LNCAP (cell line): ENCODE measurements at regions not wholly inside any gene's neighbourhood (a gene's known extent, or its start where the extent isn't known, plus 50 kb on each side); places are given as distances from the start of the nearest gene placed in this dataset.

Experiments used
- TF ChIP-seq, protein P1 (sequence below): fragments of 450-650 bp; IDR thresholded peaks from 2 replicates; pipeline ENCODE4 v1.5.1; 2017; ENCODE audit warnings: mild to moderate bottlenecking

DNA sequence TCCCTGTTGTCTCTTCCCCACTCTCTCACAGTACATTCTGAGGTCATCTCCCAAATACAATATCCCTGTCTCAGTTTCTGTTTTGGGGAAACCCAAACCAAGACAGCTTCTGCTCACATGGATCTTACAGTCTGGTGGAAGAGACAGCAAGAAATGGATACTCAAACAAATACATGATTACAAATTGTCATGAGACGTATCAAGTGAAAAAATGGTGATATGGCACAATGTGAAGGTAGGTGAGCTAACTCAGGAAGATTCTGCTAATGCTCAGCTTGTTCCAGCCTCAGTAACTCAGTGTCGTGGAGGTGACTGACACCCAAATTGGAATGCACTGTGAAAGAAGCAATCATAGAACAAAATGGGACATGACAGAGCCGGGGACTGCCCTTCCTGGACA lies 68.3 kb downstream of the CHST1 start:
- TF ChIP-seq, protein P1, sequence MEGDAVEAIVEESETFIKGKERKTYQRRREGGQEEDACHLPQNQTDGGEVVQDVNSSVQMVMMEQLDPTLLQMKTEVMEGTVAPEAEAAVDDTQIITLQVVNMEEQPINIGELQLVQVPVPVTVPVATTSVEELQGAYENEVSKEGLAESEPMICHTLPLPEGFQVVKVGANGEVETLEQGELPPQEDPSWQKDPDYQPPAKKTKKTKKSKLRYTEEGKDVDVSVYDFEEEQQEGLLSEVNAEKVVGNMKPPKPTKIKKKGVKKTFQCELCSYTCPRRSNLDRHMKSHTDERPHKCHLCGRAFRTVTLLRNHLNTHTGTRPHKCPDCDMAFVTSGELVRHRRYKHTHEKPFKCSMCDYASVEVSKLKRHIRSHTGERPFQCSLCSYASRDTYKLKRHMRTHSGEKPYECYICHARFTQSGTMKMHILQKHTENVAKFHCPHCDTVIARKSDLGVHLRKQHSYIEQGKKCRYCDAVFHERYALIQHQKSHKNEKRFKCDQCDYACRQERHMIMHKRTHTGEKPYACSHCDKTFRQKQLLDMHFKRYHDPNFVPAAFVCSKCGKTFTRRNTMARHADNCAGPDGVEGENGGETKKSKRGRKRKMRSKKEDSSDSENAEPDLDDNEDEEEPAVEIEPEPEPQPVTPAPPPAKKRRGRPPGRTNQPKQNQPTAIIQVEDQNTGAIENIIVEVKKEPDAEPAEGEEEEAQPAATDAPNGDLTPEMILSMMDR: no peak

GRCh38 chr11:45596571-45596970 lies 68.9 kb downstream of the CHST1 start:
- TF ChIP-seq, protein P1: no peak

GRCh38 chr11:45593992-45594391 lies 71.4 kb downstream of the CHST1 start:
- TF ChIP-seq, protein P1: no peak

DNA sequence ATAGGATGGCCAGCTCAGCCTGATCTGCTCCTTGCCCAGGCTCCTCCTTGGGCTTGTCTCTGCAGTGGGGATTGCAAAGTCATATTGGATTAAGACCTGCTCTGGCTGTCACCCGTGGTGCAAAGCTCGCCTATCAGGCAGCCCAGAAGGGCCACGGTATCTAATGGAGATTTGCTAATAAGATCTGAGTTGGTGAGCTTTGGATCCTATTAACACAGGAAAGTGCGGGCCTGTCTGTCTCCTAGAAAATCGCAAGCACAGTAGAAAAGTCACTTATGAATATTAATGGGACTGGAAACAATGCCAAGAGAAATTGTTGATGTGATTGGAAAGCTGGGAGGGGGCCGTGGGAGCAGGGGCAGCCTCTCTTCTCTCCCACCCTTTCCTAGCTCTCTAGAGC lies 72.8 kb downstream of the CHST1 start:
- TF ChIP-seq, protein P1: no peak

- TF ChIP-seq, protein P1: no peak
Measured at GRCh38 chr11:45590743-45591142, 74.7 kb downstream of the CHST1 start.

GRCh38 chr11:45585205-45585604 lies 80.2 kb downstream of the CHST1 start:
- TF ChIP-seq, protein P1: no peak

DNA sequence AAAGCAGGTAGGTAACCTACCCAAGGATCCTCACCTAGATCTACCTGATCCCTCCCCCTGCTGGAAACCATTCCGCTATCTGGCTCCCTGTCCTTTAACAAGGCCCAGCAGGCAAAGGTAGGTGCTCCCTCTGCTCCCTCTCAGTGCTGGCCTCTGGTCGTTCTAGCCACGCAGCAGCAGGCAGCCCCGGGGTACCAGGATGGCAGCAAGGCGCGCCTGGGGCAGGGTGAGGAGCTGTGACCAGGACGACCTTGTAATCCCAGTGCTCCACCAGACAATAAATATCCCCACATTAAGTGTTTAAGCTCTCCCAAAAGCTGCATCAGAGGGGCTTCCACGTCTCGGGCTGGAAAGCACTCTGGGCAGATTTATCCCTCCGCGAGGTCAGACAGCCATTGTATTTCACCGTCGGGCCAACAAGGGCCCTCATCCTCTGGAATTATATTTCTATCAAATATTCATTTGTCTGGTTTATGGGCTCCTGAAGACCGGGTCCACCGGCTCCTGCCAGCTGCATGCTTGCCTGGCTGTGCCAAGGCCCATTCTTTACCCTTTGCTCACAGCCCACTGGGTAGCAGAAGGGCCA lies 81.3 kb downstream of the CHST1 start:
- TF ChIP-seq, protein P1: no peak

DNA sequence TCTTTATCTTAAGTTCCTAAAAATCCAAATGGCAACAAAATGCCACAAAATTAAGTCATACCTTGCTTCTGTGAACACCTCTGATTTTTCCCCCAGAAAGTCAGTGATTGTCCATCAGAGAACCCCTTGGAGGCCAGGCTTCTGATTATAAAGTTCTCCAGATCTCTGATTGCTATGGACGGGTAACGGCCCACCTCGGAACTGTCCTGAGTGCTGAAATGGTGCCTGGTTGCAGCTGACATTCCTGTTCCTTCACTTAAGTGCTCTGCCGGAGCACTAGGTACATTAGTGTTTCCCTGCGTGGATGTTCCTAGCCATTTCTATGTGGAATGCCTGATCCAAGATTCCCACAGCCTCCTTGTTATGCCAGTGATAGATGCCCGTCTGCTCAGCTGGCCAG lies 85.0 kb downstream of the CHST1 start:
- TF ChIP-seq, protein P1: no peak
